Panc1 (cell line): ENCODE measurements at regions not wholly inside any gene's neighbourhood (a gene's known extent, or its start where the extent isn't known, plus 50 kb on each side); places are given as distances from the start of the nearest gene placed in this dataset.
"Not testable (repeated sequence)": the region's sequence is repeated elsewhere in the genome, so short reads cannot be mapped to it uniquely, and the experiment has no call there.

Experiments used
- ATAC-seq: fragments of 200-7000 bp; cut with Tn5 transposase; 2 replicates; pipeline ENCODE4 v1.9.1; 2020; ENCODE audit warnings: mild to moderate bottlenecking, moderate library complexity
- BruUV-seq: library from RNA; stranded (reverse); fragments of 400-500 nt; replicated peaks from 2 replicates; lab custom pipeline; 2021; lab: Mats Ljungman, UMichigan
- CTCF ChIA-PET: fragments of 300-600 bp; sonication (Branson Sonifier 250); formaldehyde crosslinking; loops from one replicate; lab custom pipeline; 2022; ENCODE audit warnings: antibody characterized with exemption; lab: Charles Lee
- POLR2A ChIA-PET: fragments of 300-600 bp; sonication (Branson Sonifier 250); formaldehyde crosslinking; loops from one replicate; lab custom pipeline; 2022; ENCODE audit warnings: antibody characterized with exemption; lab: Charles Lee
- DNase-seq: peaks from one replicate; pipeline ENCODE4 v3.0.0-alpha.2; 2010; ENCODE audit warnings: low read depth, low spot score
- H3K27ac ChIP-seq: 2 replicates; pipeline ENCODE4 v1.5.1; 2011; ENCODE audit warnings: mild to moderate bottlenecking, low read length, inconsistent platforms
- H3K27me3 ChIP-seq: fragments of 200-500 bp; sonication (Bioruptor generic); 2 replicates; pipeline ENCODE4 v1.6.0; 2014; ENCODE audit warnings: low read length, inconsistent platforms; ENCODE audit not compliant: control insufficient read depth, insufficient read depth
- H3K36me3 ChIP-seq: fragments of 200-500 bp; sonication (Bioruptor generic); 2 replicates; pipeline ENCODE4 v1.5.1; 2014; ENCODE audit warnings: inconsistent platforms, mild to moderate bottlenecking, low read length, moderate library complexity; ENCODE audit not compliant: control insufficient read depth, insufficient read depth
- H3K4me1 ChIP-seq: 2 replicates; pipeline ENCODE4 v1.5.1; 2011; ENCODE audit warnings: inconsistent platforms, mild to moderate bottlenecking, low read length, moderate library complexity; ENCODE audit not compliant: control insufficient read depth, insufficient read depth
- H3K4me3 ChIP-seq, 2 experiments: 2 replicates each; pipeline ENCODE4 v1.5.1; 2011 to 2012; ENCODE audit warnings: low read depth in 2 of 2, low read length in 2 of 2, mild to moderate bottlenecking in 2 of 2, inconsistent platforms in 1 of 2, moderate library complexity in 1 of 2
- H3K9me3 ChIP-seq: fragments of 200-500 bp; sonication (Bioruptor generic); 2 replicates; pipeline ENCODE4 v1.5.1; 2014; ENCODE audit warnings: low read depth, mild to moderate bottlenecking, inconsistent platforms, low read length, moderate library complexity; ENCODE audit not compliant: control insufficient read depth, insufficient read depth
- CTCF ChIP-seq: fragments of 450-650 bp; IDR thresholded peaks from 2 replicates; pipeline ENCODE4 v1.5.1; 2017; ENCODE audit warnings: mild to moderate bottlenecking
- POLR2AphosphoS5 ChIP-seq: IDR thresholded peaks from 2 replicates; pipeline ENCODE4 v1.6.1; 2012; ENCODE audit warnings: mild to moderate bottlenecking, low read depth, low read length, moderate library complexity
- REST ChIP-seq, 2 experiments: IDR thresholded peaks; 2 replicates each; pipeline ENCODE4 v1.6.1; 2011 to 2012; ENCODE audit warnings: low read depth in 2 of 2, control low read depth in 1 of 2, low read length in 1 of 2, mild to moderate bottlenecking in 1 of 2, moderate library complexity in 1 of 2; ENCODE audit not compliant: insufficient read depth in 1 of 2
- SIN3A ChIP-seq: IDR thresholded peaks from 2 replicates; pipeline ENCODE4 v1.6.1; 2012; ENCODE audit warnings: low read depth, mild to moderate bottlenecking, low read length, moderate library complexity, borderline replicate concordance; ENCODE audit not compliant: insufficient read depth
- TCF7L2 ChIP-seq: IDR thresholded peaks from 2 replicates; pipeline ENCODE4 v1.6.1; 2011; ENCODE audit warnings: mild to moderate bottlenecking, low read depth, low read length, inconsistent platforms
- in situ Hi-C: cut with HindIII; loops from 2 replicates; pipeline ENCODE4 v1.10.0; 2016; ENCODE audit warnings: low sequenced_read_pairs, low pct_unique_long_range_greater_than_20kb
- intact Hi-C: fragments of 100-400 bp; cut with micrococcal nuclease; formaldehyde crosslinking; loops from one replicate; pipeline ENCODE4 v1.10.0; 2022; ENCODE audit not compliant: unreplicated experiment

GRCh38 chr20:47849006-47849405 lies 63.7 kb upstream of the SULF2 start:
- ChIA-PET CTCF (no interaction called here), POLR2A (no interaction called here)
- TF ChIP-seq TCF7L2 (no peak), CTCF (no peak), POLR2AphosphoS5 (no peak), REST (IDR thresholded peaks at IDR 0.05; ENCODE audit: insufficient read depth in 1 of 2, low read depth in 2 of 2, low read length in 1 of 2) (no peak), SIN3A (no peak)
- DNase-seq (no peak), ATAC-seq (no peak)
- BruUV-seq: no TSS peak
- Histone ChIP-seq H3K4me3 (no peak overlapping the region), H3K36me3 (no peaks in the 10 kb centered on the region), H3K27me3 (peaks cover 2% of the 10 kb centered on the region; the same call in 1 of the 2 replicates), H3K4me1 (no peaks in the 10 kb centered on the region), H3K9me3 (no peaks in the 10 kb centered on the region), H3K27ac (no peak overlapping the region)
- in situ Hi-C loops: no loop called here
- intact Hi-C loops: no loop called here

- H3K4me3 ChIP-seq, ATAC-seq, POLR2A ChIA-PET, CTCF ChIA-PET, H3K36me3 ChIP-seq, H3K9me3 ChIP-seq, in situ Hi-C loops, H3K27ac ChIP-seq, DNase-seq, H3K4me1 ChIP-seq, H3K27me3 ChIP-seq, BruUV-seq, intact Hi-C loops: not testable (repeated sequence)
Measured at GRCh38 chr20:47848534-47848933, 63.3 kb upstream of the SULF2 start.

- peaks cover 3% of the 10 kb centered on the region; the same call in 1 of the 2 replicates for H3K27me3 ChIP-seq
- DNase-seq (no peak), ATAC-seq (no peak)
- H3K27ac ChIP-seq: no peak overlapping the region
- H3K9me3 ChIP-seq: no peaks in the 10 kb centered on the region
- ChIA-PET POLR2A (no interaction called here), CTCF (no interaction called here)
- no TSS peak for BruUV-seq
- in situ Hi-C loops (no loop called here), intact Hi-C loops (no loop called here)
- no peak overlapping the region for H3K4me3 ChIP-seq
- no peaks in the 10 kb centered on the region for H3K36me3 ChIP-seq
- H3K4me1 ChIP-seq: no peaks in the 10 kb centered on the region
- TF ChIP-seq POLR2AphosphoS5: no peak
Measured at GRCh38 chr20:47847884-47848485, 62.7 kb upstream of the SULF2 start.

- H3K4me1 ChIP-seq, H3K36me3 ChIP-seq, DNase-seq, POLR2A ChIA-PET, in situ Hi-C loops, H3K27ac ChIP-seq, H3K9me3 ChIP-seq, CTCF ChIA-PET, BruUV-seq, H3K4me3 ChIP-seq, ATAC-seq, intact Hi-C loops, H3K27me3 ChIP-seq: not testable (repeated sequence)
Measured at GRCh38 chr20:47847220-47847619, 61.9 kb upstream of the SULF2 start.

GRCh38 chr20:47846651-47847050 lies 61.4 kb upstream of the SULF2 start:
- intact Hi-C loops, CTCF ChIA-PET: not testable (repeated sequence)

More at GRCh38 chr20:47846651-47847050, 61.4 kb upstream of the SULF2 start:
- H3K36me3 ChIP-seq, BruUV-seq, H3K27ac ChIP-seq, in situ Hi-C loops, DNase-seq, H3K4me3 ChIP-seq, H3K27me3 ChIP-seq, H3K9me3 ChIP-seq, H3K4me1 ChIP-seq, ATAC-seq, POLR2A ChIA-PET: not testable (repeated sequence)
